NCI-H1092 treated with DMSO at 0.1 percent for 48 hours (cell line): ENCODE measurements at regions not wholly inside any gene's neighbourhood (a gene's known extent, or its start where the extent isn't known, plus 50 kb on each side); places are given as distances from the start of the nearest gene placed in this dataset.
"Not testable (repeated sequence)": the region's sequence is repeated elsewhere in the genome, so short reads cannot be mapped to it uniquely, and the experiment has no call there.

Source experiments
- DNase-seq: peaks from one replicate; lab custom pipeline; 2025; lab: John Stamatoyannopoulos, UW

DNA sequence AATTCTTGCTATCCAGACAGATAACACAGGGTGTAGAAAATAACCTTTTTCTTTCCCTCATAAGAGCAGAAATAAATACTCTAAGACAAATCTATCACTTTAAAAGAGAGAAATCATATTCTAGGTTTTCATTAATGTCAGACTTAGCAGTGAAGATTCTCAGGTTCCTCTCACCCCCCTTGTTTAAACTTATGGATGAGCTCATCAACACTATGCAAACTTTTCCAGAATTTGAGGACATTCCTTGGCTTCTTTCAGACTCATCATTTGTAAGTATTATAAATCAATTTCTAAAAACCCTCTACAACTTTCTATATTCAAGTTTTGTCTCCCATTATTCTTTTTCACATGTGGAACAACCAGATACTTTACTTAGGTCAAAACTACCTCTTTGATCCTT, 374.9 kb upstream of the TRPC7 start:
- no peak for DNase-seq

DNA sequence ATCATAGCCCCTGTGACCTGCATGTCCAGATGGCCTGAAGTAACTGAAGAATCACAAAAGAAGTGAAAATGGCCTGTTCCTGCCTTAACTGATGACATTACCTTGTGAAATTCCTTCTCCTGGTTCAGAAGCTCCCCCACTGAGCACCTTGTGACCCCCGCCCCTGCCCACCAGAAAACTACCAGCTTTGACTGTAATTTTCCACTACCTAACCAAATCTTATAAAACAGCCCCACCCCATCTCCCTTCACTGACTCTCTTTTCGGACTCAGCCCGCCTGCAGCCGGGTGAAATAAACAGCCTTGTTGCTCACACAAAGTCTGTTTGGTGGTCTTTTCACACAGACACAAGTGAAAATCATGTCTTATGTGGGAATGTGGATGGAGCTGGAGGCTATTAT, 373.9 kb upstream of the TRPC7 start:
- DNase-seq, result not testable (repeated sequence)

DNA sequence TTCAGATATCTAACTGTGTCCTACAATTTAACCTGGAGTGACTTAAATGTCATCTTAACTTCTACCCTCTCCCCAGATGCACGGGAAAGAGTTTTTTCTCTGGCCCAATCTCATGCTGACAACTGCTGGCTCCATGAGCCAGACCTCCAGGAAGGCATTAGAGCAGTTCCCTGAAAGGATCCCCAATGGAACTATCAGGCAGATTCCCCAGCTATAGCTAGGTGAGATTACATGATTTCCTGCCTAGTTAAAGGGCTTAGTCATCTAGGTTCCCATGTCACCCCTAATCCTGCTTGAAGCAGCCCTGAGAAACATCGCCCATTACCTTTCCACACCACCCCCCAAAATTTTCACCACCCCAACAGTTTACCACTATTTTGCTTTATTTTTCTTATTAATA, 373.5 kb upstream of the TRPC7 start:
- DNase-seq, result no peak

DNA sequence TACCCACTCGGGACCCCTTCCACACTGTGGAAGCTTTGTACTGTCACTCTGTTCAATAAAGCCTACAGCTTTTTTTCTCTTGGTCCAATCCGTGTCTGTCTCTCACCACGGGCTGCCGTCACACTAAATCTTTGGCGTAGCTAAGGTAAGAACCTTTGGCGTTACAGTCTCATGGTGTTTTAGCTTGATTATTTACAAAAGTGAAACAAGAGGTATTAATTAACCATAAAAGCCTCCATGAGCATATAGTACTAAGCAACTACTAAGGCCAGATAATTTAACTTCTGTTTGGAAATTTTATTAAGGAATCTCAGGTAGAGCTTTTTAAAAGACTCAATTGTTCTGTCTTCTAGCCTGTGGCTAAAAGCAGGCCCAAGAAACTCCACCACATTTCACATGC, 370.7 kb upstream of the TRPC7 start:
- no peak for DNase-seq

DNA sequence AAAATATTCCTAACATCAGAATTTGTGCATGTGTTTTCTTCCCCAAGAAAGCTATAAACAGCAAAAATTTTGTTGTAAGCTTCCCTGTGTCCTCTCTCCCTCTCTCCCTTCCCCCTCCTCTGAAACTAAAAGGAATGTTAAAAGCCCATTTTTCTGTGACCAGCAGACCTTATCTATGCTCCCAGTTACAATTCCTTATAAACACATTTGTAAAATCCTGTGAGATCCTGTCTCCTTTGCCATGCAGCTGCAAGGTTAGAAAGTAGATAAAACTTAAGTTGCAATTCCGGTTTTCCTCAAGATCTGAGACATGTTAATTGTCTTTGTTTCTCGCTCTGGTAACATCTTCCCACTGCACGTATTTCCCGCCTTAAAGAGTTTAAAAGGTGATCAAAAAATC, 370.3 kb upstream of the TRPC7 start:
- not testable (repeated sequence) for DNase-seq

DNA sequence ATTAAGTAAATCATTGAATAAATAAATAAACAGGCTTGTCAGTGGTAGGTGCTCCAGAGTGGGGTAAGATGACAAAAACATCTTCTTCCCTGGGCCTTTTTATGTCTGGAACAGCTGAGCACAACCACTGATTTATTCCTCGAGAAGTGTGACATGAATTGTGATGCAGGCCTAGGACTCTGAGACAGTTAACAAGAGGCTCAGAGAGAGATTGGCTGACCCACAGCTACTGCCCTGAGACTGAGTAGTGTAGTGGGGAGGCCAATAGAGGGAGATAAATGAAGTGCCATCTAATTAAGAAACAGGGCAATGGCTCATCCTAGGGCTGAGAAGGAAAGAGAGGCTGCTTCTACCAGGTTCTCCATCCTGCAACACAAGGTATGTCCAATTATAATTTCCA, 369.3 kb upstream of the TRPC7 start:
- no peak for DNase-seq

DNA sequence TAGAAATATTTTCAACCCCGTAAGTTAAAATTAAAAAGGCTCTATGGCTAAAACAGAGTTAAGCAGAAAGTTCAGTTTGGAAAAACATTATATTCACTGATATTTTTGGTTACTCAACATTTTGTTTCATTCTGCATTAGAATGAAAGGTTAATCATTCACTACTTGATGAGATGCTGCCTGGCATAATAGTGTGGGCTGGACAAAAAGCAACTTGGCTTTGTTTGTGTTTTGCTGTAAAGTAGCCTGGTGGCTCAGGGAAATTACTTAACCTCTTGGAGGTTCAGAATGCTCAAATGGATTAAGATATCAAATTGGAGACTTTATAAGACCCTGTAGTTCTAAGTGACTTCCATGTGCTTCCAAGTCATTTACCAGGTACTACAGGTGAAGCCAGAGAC, 367.4 kb upstream of the TRPC7 start:
- no peak for DNase-seq

DNA sequence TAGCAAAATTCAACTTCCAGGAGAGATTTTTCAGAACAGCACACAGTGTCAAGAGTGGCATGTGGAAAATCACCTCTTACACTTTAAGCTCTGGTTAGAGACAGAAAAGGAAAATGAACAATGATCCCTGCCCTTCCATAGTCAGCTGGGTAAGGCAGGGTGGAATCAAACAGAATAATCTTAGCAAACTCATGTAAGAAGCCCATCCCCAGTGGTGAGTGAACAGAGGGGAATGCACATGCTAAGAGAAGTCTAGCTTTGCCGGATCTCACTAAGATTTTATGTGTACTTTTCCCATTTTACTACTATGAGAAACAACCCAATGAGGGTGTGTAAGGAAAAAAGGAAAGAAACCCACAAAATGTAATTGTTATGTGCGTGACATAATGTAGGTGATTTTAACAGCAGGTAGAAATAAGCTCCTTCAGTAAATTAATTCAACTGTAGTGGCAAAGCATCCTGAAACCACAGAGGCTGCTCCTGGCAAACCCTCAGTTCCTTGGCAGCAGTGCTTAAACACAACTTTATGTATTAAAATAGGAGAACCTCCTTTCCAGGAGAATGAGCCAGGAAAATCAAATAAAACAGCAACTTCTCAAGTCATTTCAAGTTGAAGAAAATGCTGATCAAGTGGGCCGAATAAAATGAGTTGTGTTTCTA, 366.0 kb upstream of the TRPC7 start:
- no peak for DNase-seq

DNA sequence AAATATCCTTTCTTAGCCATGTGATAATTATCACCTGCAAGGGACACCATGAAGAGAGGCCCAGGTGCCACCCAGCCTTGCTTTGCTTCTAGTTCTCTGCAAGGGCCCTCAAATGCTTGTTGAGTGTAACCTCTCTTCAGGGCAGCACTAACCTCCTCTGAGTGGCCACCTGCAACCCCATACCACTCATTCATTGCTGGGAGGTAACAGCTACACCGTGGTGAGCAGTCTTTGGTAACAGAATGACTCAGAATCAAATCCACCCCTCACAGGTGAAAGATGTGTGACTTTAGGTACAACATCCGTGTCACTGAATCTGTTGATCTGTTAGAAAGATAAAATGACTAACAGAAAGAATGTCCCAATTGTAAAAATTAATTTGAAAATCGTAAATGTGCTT, 365.1 kb upstream of the TRPC7 start:
- DNase-seq, result no peak

DNA sequence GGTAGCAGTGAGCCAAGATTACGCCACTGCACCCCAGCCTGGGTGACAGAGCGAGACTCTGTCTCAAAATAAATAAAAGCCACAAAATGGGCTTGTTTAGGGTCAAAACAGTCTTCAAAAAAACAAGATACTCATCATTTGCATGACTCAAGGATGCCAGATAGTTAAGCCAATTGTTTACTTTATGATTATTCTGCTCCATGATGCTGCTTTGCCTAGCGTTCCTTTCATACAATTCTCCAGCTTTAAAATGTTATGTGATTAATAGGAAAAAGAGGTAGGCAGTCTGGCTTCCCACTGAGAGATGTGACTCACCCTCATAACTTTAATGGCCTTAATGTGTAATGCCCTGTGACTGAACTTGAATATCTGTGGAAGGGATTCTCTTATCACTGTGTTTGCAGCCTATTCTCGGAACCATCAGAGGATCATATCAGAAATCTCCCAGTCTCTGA, 364.6 kb upstream of the TRPC7 start:
- no peak for DNase-seq

DNA sequence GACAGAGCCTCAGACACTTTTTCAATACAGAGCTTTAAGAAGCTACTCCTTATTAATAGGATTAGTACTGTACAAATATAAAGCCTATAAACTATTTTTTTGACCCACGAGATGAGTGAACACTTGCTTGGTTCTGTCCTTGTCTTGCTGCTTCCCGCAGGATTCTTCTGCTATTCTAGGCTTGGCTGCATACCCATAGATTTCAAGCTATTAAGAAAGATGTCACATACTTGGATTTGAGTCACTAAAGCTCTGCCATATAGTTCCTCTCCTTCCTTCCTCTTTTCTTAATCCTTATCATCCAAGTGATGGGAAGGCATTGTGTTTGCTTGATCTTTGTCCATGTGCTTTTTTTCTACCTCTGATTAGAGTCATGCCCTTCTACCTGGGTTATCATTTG, 361.2 kb upstream of the TRPC7 start:
- DNase-seq, result no peak

DNA sequence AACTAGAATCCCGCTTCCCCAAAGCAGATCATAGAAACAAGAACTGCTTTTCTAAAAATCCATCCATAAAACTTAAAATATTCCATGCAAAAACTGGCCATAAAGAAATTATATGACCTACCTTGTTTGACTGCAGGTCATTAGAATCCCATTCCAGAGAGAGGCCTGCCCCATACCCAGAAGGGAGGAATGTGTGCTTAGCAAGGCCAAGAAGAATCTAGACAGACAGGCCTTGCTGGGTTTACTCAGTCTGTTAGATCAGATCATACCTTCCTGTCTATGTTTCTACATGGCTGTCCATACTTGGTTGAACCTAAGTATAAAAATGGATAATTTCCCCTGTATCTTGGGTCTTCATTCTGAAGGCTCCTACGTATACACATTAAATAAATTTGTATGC, 358.8 kb upstream of the TRPC7 start:
- no peak for DNase-seq

DNA sequence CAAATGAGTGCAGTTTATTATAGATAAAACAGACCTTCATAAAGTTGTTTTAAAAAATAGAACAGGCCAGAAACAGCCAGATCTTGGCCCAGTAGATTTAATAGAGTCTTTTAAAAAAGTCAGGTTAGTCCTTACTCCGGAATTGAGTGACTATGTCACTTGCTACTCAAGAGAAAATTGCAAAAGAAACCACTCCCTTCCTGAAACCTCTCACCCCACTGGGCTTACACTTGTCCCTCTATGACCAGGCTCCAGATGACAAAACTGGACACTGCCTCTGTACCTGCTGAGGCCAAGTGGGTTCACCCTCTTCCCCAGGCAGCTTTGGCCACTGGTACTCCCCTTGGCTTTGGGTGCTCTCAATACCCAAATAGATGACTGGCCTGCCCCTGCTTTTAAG, 357.2 kb upstream of the TRPC7 start:
- no peak for DNase-seq

DNA sequence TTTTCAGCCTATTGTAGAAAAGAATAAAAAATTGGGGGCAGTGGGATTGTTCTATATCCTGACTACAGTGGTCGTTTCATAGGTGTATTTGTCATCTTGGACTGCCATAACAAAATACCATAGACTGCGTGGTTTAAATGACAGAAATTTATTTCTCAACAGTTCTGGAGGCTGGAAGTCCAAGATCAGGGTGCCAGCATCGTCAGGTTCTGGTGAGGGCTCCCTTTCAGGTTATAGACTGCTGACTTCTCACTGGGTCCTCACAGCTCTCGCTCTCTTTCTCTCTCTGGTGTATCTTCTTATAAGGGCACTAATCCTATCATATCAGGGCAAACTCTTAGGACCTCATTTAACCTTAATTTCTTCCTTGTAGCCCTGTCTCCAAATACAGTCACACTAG, 356.7 kb upstream of the TRPC7 start:
- DNase-seq, result no peak

DNA sequence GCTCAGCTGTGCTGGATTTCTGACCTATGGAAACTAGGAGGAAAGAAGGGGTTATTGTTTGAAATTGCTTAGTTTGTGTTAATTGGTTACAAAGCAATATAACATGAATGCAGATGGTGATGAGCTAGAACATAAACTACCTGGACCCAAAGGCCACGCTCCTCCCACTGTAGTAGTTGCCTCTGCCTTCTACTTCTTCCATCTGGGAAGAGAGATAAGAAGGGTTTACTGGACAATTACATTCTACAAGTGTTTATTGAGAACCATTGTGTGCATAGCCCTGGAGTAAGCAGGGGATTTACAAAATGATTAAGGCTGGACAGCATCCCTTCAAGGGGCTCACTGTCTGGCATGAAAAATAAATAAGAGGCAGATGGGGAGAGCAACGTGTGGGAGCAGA, 355.3 kb upstream of the TRPC7 start:
- DNase-seq, result no peak

DNA sequence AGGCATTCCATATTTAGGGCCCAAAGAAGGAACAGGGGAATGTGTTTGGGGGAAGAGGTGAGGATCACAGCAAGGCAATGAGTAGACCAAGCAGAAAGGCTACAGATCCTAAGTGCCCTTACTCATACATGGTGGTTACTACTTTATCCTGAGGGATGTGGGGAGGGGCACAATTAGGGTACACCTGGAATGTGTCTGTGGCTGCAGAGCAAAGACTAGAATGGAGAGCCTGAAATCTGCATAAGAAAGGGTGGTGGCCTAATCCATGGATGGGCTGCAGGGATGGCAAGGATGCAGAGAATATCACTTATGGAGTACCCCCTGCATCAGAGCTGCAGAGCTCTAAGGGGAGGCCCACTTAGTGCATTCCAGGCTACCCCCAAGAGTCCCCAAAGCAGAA, 352.6 kb upstream of the TRPC7 start:
- DNase-seq, result no peak

DNA sequence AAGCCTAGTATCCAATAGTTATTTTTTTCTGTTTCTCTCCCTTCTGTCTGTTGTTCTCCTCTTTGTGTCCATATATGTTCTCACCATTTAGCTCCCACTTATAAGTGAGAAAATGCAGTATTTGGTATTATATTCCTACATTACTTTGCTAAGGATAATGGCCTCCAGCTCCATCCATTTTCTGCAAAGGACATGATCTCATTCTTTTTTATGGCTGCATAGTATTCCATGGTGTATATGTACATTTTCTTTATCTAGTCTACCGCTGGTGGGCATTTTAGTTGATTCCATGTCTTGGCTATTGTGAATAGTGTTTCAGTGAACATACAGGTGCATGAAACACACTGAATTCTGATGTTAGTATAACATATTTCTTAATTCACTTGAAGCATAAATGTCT, 348.9 kb upstream of the TRPC7 start:
- no peak for DNase-seq

DNA sequence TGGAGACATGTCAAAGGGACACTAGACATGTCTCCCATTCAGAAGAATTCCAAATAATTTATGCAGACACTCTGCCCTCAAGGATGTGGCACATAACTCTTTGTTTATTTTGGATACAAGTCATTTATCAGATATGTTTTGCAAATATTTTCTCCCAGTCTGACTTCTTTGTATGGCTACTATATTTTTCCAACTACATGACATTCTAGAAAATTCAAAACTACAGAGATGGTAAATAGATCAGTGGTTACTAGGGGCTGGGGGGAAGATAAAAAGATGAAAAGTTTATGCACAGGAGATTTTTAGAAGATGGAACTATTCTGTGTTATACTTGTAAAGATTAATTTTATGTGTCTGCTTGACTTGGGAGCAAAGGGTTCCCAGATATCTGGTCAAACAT, 347.3 kb upstream of the TRPC7 start:
- no peak for DNase-seq

DNA sequence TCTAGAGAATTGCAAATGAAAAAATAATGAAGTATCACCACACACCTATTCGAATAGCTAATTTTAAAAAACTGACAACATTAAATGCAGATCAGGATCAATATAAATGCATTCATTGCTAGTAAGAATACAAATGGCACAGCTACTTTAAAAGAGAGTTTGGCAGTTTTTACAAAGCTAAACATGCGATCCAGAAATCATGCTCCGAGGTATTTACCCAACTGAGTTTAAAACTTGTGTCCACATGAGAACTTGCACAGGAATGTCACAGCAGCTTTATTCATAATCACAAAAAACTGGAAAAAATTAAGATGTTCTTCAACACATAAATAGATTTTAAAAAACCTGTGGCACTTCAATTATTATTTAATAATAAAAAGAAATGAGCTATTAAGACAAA, 345.5 kb upstream of the TRPC7 start:
- no peak for DNase-seq

DNA sequence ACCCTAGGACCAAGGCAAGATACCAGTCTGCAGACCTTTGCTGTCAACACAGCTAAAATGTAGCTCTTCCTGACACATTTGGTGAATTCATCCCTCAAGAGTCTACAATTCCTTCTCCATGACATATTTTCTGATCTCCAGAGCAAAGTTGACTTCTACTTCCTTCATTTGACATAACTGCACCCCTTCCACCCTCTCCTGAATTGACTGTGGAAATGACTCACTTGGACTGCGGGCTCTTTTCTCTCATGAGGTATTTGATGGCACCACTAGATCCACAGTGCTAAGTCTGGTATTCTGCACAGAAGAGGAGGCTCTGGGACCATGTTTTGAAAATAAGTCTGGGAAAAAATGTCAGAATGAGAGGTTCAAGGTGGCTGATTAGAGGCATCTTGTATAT, 338.4 kb upstream of the TRPC7 start:
- DNase-seq, result no peak

DNA sequence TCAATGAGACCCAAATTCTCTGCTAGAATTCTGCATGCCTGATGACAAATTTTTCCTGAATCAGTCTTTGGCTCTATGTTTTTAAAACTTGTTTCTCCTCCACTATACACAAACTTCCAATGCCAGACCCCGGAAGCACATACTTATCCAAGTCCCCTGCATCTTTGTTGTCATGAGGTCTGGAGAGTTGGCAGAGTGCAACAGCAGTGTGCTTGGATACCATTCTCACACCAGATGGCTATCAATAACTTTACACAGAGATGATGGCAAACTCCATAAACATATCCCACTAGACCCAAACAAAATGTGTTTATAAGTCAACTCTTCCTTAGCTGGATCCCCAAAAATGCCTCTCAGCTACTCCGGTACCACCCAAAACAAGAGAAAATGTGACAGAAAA, 337.7 kb upstream of the TRPC7 start:
- no peak for DNase-seq

DNA sequence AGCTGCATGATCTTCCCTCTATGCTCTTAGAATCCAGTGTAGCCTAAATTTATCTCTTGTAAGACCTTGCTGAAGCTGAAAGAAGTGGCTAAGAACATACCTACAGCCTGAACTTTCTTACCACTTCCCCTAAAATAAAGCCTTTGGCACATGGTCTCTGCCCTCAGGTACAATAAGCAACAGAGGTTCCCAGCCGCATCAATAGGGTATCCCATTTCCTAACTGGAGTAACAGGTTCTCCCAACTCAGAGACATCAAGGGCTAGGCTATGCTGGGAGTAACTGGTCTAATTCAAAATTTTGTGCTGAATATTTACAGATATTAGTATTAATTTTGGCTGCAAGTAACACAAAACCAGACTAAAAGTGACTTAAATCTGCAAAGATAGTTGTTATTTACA, 335.8 kb upstream of the TRPC7 start:
- DNase-seq, result no peak

DNA sequence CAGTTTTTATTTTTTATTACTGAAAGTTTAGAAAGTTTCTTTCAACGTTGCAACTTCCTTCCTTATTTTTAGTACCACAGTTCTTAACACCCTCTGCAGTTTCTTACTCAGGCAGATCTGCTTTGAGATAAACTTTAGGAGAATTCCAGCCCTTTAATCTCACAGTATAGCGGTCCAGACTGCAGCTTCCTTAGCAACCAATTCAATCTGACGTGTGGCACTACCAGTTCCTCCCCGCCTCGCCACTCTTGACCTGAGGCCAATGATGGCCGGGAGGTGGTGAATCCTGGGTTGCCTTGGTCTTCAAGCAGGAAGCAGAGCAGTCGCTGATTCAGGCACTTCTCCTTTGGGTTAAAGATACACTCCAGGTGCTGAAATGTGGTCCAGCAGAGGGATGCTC, 334.3 kb upstream of the TRPC7 start:
- no peak for DNase-seq

DNA sequence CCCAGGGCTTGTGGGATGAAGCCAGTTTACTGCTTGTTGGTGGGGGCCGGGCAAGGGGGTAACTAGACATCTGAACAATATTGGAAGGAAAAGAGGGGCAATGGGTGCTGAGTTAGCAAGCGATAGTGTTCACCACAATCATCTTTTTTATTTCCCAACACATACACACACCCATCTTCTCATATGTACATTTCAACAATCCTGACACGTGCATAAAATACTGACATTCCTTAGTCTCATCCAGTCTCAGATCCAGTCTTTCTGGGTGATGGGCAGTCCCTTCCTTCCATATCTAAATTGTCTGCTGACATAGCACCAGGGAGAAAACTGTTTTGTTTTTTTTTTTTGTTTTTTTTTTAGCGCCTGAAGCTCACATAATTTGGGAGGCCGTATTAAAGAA, 333.6 kb upstream of the TRPC7 start:
- DNase-seq, result no peak

DNA sequence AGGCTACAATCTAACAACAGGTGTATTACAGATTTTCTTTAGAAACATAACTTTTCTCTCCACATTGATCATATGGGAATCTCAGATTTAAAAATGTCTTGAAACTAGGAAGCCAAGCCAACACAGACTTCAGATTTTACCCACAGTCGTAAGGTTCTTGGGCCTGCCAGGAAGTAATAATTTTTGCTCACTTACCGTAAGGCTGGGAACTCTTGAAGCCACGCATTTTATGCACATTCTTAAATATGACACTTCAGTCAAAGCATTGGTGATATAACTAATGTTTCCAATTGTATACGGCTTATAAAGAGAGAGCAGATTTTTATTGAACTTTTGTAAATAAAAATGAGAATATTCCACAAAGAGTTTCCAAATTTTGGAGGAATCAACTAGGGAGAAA, 328.9 kb upstream of the TRPC7 start:
- no peak for DNase-seq
